GM13976 (cell line): ENCODE measurements at regions not wholly inside any gene's neighbourhood (a gene's known extent, or its start where the extent isn't known, plus 50 kb on each side); places are given as distances from the start of the nearest gene placed in this dataset.

Source experiments
- DNase-seq: peaks from one replicate; pipeline ENCODE4 v3.0.0; 2012; ENCODE audit warnings: low spot score
- in situ Hi-C: fragments of 300-500 bp; cut with MboI; formaldehyde crosslinking; loops from one replicate; pipeline ENCODE4 v1.12.0; 2022; ENCODE audit warnings: low sequenced_read_pairs, mixed read lengths, inconsistent platforms; ENCODE audit not compliant: unreplicated experiment
- TF ChIP-seq, protein P1 (sequence below): IDR thresholded peaks from 2 replicates; pipeline ENCODE4 v1.5.1; 2012; ENCODE audit warnings: borderline replicate concordance, mild to moderate bottlenecking; ENCODE audit not compliant: insufficient read depth; ENCODE audit errors: extremely low read depth, missing control alignments, control extremely low read depth

- in situ Hi-C loops, result no loop called here
- DNase-seq, result no peak
- TF ChIP-seq, protein P1, sequence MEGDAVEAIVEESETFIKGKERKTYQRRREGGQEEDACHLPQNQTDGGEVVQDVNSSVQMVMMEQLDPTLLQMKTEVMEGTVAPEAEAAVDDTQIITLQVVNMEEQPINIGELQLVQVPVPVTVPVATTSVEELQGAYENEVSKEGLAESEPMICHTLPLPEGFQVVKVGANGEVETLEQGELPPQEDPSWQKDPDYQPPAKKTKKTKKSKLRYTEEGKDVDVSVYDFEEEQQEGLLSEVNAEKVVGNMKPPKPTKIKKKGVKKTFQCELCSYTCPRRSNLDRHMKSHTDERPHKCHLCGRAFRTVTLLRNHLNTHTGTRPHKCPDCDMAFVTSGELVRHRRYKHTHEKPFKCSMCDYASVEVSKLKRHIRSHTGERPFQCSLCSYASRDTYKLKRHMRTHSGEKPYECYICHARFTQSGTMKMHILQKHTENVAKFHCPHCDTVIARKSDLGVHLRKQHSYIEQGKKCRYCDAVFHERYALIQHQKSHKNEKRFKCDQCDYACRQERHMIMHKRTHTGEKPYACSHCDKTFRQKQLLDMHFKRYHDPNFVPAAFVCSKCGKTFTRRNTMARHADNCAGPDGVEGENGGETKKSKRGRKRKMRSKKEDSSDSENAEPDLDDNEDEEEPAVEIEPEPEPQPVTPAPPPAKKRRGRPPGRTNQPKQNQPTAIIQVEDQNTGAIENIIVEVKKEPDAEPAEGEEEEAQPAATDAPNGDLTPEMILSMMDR, result no peak
Measured at GRCh38 chr3:28028554-28028953, 212.9 kb upstream of the CMC1 start.

DNA sequence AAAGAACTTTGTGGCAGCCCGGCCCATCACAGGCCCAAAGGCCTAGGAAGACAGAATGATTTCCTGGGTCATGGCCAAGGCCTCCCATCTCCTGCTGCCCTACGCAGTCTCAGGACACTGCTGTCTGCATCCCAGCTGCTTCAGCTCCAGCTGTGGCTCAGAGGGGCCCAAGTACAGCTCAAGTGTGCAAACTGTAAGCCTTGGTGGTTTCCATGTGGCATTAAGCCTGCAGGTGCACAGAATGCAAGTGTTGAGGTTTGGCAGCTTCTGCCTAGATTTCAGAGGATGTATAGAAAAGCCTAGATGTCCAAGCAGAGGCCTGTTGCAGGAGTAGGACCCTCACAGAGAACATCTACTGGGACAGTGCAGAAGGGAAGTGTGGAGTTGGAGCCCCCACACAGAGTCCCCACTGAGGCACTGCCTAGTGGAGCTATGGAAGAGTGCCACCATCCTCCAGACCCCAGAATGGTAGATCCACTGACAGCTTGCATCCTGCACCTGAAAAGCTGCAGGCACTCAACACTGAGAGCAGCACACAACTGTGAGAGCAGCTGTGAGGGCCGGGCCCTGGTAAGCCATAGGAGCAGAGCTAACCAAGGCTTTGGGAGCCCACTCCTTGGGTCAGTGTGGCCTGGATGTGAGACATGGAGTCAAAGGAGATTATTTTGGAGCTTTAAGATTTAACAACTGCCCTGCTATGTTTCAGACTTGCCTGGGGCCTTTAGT is 208.2 kb upstream of the CMC1 start:
- in situ Hi-C loops, result no loop called here
- no peak for DNase-seq
- TF ChIP-seq, protein P1, result no peak

DNA sequence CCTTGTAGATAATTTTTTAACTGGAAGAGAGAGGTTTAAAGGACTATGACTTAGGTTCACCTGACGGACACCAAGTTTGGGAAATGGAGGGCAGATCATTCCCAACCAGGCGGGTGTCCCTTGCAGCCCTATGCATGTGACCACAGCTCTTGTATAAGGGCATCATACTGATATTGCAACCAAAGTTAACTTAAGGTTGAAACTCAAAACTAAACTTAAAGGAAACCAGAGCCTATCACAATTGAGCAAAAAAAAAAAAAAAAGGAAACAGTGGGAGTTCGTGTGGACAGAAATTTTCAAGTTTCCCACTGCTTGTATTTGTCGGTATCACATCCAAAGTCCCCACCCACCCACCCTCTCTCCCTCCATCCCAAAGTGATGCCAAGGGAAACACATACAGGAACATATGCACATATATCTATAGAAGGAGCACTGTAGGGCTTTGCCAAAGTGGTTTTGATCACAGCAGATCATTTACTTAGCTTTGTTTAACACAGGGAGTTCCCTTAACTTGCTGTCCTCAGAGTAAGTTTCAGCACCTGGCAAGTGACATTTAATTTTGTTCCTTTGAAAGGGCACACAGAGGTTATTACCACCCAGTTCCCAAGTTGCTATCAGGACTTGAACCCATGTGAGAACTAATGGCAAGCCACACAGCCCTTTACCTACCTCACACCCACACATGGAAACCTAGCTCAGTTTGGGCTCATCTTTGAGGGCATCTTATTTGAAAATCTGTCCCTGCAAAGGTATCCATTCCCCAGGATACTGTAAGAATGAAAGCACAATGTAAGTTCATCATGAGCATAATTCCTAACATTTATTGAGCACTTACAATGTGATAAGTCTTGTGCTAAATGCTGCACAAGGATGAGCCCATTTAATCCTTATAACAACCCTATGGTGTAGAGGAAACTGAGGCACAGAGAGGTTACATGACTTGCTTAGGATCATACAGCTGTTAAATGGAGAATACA is 204.5 kb upstream of the CMC1 start:
- in situ Hi-C loops, result no loop called here
- TF ChIP-seq, protein P1, result no peak
- no peak for DNase-seq

- DNase-seq, result no peak
- TF ChIP-seq, protein P1, result no peak
- in situ Hi-C loops, result no loop called here
Measured at GRCh38 chr3:28039234-28039633, 202.2 kb upstream of the CMC1 start.

DNA sequence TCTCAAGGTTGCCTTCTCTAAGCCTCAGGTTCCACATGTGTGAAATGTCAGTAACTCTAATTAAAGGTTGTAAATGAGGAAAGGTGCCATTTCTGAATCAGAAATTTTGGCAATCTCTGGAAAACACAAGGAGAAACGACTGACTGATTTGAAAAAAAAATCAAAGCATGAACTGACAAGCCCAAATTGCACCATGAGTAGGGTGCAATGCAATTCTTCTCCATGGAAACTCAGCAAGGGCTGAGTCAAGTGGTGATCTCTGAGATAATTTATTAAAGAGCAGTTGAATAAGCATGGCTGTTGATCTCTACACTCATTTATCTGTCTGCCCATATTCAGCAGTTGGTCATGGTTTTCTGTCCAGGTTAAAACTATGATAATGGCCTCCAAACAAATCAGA is 201.6 kb upstream of the CMC1 start:
- TF ChIP-seq, protein P1, result no peak
- no peak for DNase-seq
- in situ Hi-C loops, result no loop called here

DNA sequence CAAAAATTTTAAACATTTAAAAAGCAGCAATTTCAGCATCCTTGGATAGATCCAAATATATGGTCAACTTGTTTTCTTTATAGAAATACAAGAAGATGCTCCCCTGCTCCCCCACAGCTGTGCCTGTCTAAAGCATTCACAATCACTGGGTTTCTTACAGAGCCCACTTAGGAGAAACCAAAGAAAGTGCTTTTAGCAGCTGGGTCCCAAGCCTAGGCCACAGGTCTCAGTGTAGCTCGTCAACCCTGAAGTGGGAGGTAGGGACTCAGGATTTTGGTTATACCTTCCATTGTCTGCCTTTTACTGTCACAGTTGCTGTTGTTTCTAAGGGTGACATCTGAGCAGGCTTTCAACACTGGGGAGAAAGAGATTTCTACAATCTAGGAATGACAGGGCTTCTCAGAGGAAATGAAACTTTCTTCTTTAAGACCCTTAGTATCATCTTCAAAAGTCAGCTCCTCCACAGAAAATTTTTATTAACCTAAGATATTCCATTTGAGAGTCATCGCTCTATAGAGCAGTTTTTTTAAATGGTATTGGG is 199.3 kb upstream of the CMC1 start:
- TF ChIP-seq, protein P1, result no peak
- in situ Hi-C loops, result no loop called here
- no peak for DNase-seq
